HUES6 (cell line): ENCODE measurements at regions not wholly inside any gene's neighbourhood (a gene's known extent, or its start where the extent isn't known, plus 50 kb on each side); places are given as distances from the start of the nearest gene placed in this dataset.
"Not testable (repeated sequence)": the region's sequence is repeated elsewhere in the genome, so short reads cannot be mapped to it uniquely, and the experiment has no call there.

Source experiments
- H3K27ac ChIP-seq: 2 replicates; pipeline ENCODE4 v1.7.0; 2013; ENCODE audit warnings: low read depth, mild to moderate bottlenecking, low read length, inconsistent platforms
- H3K27me3 ChIP-seq: 2 replicates; pipeline ENCODE4 v1.6.1; 2013; ENCODE audit warnings: low read length; ENCODE audit not compliant: control insufficient read depth, insufficient read depth
- H3K36me3 ChIP-seq: 2 replicates; pipeline ENCODE4 v1.6.1; 2013; ENCODE audit warnings: low read length; ENCODE audit not compliant: control insufficient read depth, insufficient read depth
- H3K4me1 ChIP-seq: 2 replicates; pipeline ENCODE4 v1.6.1; 2013; ENCODE audit warnings: low read length; ENCODE audit not compliant: control insufficient read depth, insufficient read depth
- H3K4me3 ChIP-seq: 2 replicates; pipeline ENCODE4 v1.5.1; 2013; ENCODE audit warnings: low read depth, low read length
- H3K9ac ChIP-seq: one replicate; pipeline ENCODE4 v1.6.1; 2013; ENCODE audit warnings: mild to moderate bottlenecking, low read length
- H3K9me3 ChIP-seq: 2 replicates; pipeline ENCODE4 v1.6.1; 2013; ENCODE audit warnings: low read depth, low read length; ENCODE audit not compliant: control insufficient read depth, insufficient read depth

GRCh38 chr2:186424265-186424664 lies 61.8 kb upstream of the ZC3H15 start:
- no peaks in the 10 kb centered on the region for H3K9me3 ChIP-seq
- no peaks in the 10 kb centered on the region; the same call in 1 of the 2 replicates for H3K4me1 ChIP-seq
- no peak overlapping the region for H3K4me3 ChIP-seq
- no peaks in the 10 kb centered on the region for H3K36me3 ChIP-seq
- H3K27me3 ChIP-seq = no peaks in the 10 kb centered on the region
- no peak overlapping the region for H3K9ac ChIP-seq
- no peak overlapping the region for H3K27ac ChIP-seq

DNA sequence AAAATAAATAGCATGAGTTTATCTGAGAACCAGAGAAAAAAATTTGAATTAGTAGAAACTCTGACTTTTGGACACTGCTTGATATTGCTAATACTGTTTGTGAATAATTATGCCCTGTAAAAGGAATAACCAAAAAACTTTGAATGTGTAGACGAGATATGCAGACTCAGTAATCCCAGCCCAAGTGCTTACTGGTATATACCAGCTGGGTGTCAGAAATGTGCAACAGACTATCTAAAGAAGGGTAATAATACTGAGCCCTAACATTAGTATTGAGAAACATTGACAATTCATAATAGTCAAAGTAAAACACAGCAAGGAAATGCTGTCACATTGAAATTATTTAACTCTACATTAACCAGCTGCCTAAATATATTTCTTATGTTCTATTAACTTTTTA lies 60.5 kb upstream of the ZC3H15 start:
- Histone ChIP-seq H3K4me1 (no peaks in the 10 kb centered on the region; the same call in 1 of the 2 replicates), H3K27ac (no peak overlapping the region), H3K27me3 (no peaks in the 10 kb centered on the region), H3K36me3 (no peaks in the 10 kb centered on the region), H3K4me3 (no peak overlapping the region), H3K9me3 (no peaks in the 10 kb centered on the region), H3K9ac (no peak overlapping the region)

GRCh38 chr2:186426153-186427016 lies 59.7 kb upstream of the ZC3H15 start:
- Histone ChIP-seq H3K4me3 (no peak overlapping the region), H3K4me1 (no peaks in the 10 kb centered on the region), H3K27me3 (no peaks in the 10 kb centered on the region), H3K36me3 (no peaks in the 10 kb centered on the region), H3K9ac (no peak overlapping the region), H3K27ac (no peak overlapping the region), H3K9me3 (no peaks in the 10 kb centered on the region)

- not testable (repeated sequence) for H3K27ac ChIP-seq, H3K4me1 ChIP-seq, H3K27me3 ChIP-seq, H3K4me3 ChIP-seq, H3K9me3 ChIP-seq, H3K9ac ChIP-seq, H3K36me3 ChIP-seq
Observed at GRCh38 chr2:186427017-186427350, 59.1 kb upstream of the ZC3H15 start.

DNA sequence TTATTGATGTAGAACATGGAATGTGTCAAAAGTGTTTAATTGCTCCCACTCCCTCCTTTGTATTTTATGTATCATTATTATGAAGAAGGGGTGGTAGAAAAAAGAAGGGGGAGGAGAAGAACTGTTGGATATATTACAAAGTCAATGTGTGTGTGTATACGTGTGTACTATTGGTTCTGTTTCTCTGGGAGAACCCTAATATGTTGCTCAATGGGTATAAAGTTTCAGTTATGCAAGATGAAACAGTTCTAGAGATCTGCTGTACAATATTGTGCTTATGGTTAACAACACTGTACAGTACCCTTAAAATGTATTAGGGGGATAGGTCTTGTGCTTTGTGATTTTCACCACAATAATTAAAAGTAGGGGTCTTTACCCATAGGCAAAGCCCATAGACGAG lies 58.1 kb upstream of the ZC3H15 start:
- Histone ChIP-seq H3K27me3 (no peaks in the 10 kb centered on the region), H3K4me3 (no peak overlapping the region), H3K27ac (no peak overlapping the region), H3K9ac (no peak overlapping the region), H3K9me3 (no peaks in the 10 kb centered on the region), H3K36me3 (no peaks in the 10 kb centered on the region), H3K4me1 (no peaks in the 10 kb centered on the region)

DNA sequence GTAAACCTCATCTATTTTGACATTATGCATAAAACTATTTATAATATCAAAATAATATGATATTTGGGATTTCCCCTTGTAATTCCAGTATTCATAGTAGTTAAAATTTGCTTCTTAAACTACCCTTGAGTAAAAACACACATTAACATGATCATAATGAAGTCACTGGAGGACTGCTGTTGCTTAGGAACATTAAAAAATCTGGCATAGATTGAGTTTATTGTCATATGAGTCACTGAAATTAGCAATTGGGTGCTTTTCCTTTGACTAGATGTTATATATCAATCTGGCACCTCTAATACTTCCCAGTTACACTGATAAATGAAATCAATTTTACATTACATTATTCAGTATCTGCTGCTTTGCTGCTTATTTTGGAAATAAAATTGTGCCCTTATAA lies 57.0 kb upstream of the ZC3H15 start:
- Histone ChIP-seq H3K4me1 (no peaks in the 10 kb centered on the region), H3K36me3 (no peaks in the 10 kb centered on the region), H3K9ac (no peak overlapping the region), H3K9me3 (no peaks in the 10 kb centered on the region), H3K27me3 (no peaks in the 10 kb centered on the region), H3K4me3 (no peak overlapping the region), H3K27ac (no peak overlapping the region)

- Histone ChIP-seq H3K27me3 (no peaks in the 10 kb centered on the region), H3K9me3 (no peaks in the 10 kb centered on the region), H3K36me3 (peaks cover 4% of the 10 kb centered on the region; the same call in 1 of the 2 replicates), H3K9ac (no peak overlapping the region), H3K4me3 (no peak overlapping the region), H3K27ac (no peak overlapping the region), H3K4me1 (no peaks in the 10 kb centered on the region)
Observed at GRCh38 chr2:186431306-186431705, 54.8 kb upstream of the ZC3H15 start.

GRCh38 chr2:186433040-186433439 lies 53.0 kb upstream of the ZC3H15 start:
- no peak overlapping the region for H3K27ac ChIP-seq
- H3K4me3 ChIP-seq = no peak overlapping the region
- no peaks in the 10 kb centered on the region for H3K4me1 ChIP-seq
- peaks cover 10% of the 10 kb centered on the region for H3K9me3 ChIP-seq
- H3K27me3 ChIP-seq = no peaks in the 10 kb centered on the region
- no peak overlapping the region for H3K9ac ChIP-seq
- H3K36me3 ChIP-seq = peaks cover 4% of the 10 kb centered on the region; the same call in 1 of the 2 replicates

- Histone ChIP-seq H3K4me3 (no peak overlapping the region), H3K27me3 (no peaks in the 10 kb centered on the region), H3K36me3 (peaks cover 4% of the 10 kb centered on the region; the same call in 1 of the 2 replicates), H3K4me1 (no peaks in the 10 kb centered on the region), H3K9me3 (peaks cover 18% of the 10 kb centered on the region), H3K9ac (no peak overlapping the region), H3K27ac (no peak overlapping the region)
Observed at GRCh38 chr2:186433777-186434432, 52.2 kb upstream of the ZC3H15 start.
